ENCODE measurements at regions not wholly inside any gene's neighbourhood (a gene's known extent, or its start where the extent isn't known, plus 50 kb on each side); places are given as distances from the start of the nearest gene placed in this dataset.
"Not testable (repeated sequence)": the region's sequence is repeated elsewhere in the genome, so short reads cannot be mapped to it uniquely, and the experiment has no call there.

DNA sequence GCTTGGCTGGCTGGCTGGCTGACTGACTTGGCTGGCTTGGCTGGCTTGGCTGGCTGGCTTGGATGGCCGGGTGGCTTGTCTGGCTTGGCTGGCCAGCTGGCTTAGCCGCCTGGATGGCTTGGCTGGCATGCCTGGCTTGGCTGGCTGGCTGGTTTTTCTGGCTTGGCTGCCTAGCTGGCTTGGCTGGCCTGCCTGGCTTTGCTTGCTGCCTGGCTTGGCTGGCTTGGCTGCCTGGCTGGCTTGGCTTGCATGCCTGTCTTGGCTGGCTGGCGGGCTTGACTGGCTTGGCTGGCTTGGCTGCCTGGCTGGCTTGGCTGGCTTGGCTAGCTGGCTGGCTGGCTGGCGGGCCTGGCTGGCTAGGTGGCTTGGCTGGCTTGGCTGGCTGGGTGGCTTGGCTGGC, 2830.5 kb downstream of the RPIA start:
- H3K27me3 ChIP-seq, H3K27ac ChIP-seq, H3K4me1 ChIP-seq, H3K36me3 ChIP-seq, H3K9me3 ChIP-seq, H3K4me3 ChIP-seq: not testable (repeated sequence)
- peak in 1 of 3 donors; percentile 5 for DNase-seq

- not testable (repeated sequence) for H3K9me3 ChIP-seq, H3K4me1 ChIP-seq, H3K36me3 ChIP-seq, H3K27ac ChIP-seq, H3K4me3 ChIP-seq, H3K27me3 ChIP-seq
- peak in 1 of 3 donors; percentile 38 for DNase-seq
These were observed 2831.4 kb downstream of the RPIA start for GRCh38 chr2:91522877-91523276.

DNA sequence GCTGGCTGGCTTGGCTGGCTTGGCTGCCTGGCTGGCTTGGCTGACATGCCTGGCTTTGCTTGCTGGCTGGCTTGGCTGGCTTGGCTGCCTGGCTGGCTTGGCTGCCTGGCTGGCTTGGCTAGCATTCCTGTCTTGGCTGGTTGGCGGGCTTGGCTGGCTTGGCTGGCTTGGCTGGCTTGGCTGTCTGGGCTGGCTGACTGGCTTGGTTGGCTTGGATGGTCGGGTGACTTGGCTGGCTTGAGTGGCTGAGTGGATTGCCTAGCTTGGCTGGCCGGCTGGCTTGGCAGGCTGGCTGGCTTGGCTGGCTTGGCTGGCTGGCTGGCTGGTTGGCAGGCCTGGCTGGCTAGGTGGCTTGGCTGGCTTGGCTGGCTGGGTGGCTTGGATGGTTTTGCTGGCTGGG, 2832.3 kb downstream of the RPIA start:
- not testable (repeated sequence) for H3K4me1 ChIP-seq, H3K27ac ChIP-seq, H3K9me3 ChIP-seq, H3K36me3 ChIP-seq, H3K4me3 ChIP-seq, H3K27me3 ChIP-seq
- peak in 2 of 3 donors; percentile 3 to 8 for DNase-seq

DNA sequence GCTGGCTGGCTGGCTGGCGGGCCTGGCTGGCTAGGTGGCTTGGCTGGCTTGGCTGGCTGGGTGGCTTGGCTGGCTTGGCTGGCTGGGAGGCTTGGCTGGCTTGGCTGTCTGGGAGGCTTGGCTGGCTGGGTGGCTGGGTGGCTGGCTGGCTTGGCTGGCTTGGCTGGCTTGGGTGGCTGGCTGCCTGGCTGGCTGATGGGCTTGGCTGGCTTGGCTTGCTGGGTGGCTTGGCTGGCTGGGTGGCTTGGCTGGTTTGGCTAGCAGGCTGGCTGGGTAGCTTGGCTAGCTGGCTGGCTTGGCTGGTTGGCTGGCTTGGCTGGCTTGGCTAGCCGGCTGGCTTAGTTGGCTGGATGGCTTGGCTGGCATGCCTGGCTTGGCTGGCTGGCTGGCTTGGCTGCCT, 2834.1 kb downstream of the RPIA start:
- H3K9me3 ChIP-seq, H3K4me1 ChIP-seq, H3K27ac ChIP-seq, H3K36me3 ChIP-seq, H3K4me3 ChIP-seq, H3K27me3 ChIP-seq: not testable (repeated sequence)
- DNase-seq, result peak in 2 of 3 donors; percentile 11 to 25

GRCh38 chr2:91526083-91526482, 2834.6 kb downstream of the RPIA start:
- not testable (repeated sequence) for H3K4me1 ChIP-seq, H3K9me3 ChIP-seq, H3K4me3 ChIP-seq, H3K36me3 ChIP-seq, H3K27me3 ChIP-seq, H3K27ac ChIP-seq
- DNase-seq, result peak in 2 of 3 donors; percentile 3 to 29

DNA sequence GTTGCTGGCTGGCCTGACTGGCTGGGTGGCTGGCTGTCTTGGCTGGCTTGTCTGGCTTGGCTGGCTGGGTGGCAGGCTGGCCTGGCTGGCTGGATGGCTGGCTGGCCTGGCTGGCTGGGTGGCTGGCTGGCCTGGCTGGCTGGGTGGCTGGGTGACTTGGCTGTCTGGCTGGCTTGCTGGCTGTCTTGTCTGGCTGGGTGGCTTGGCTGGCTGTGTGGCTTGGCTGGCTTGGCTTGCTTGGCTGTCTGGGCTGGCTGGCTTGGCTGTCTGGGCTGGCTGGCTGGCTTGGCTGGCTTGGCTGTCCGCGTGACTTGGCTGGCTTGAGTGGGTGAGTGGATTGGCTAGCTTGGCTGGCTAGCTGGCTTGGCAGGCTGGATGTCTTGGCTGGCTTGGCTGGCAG, 2835.6 kb downstream of the RPIA start:
- not testable (repeated sequence) for H3K36me3 ChIP-seq

DNA sequence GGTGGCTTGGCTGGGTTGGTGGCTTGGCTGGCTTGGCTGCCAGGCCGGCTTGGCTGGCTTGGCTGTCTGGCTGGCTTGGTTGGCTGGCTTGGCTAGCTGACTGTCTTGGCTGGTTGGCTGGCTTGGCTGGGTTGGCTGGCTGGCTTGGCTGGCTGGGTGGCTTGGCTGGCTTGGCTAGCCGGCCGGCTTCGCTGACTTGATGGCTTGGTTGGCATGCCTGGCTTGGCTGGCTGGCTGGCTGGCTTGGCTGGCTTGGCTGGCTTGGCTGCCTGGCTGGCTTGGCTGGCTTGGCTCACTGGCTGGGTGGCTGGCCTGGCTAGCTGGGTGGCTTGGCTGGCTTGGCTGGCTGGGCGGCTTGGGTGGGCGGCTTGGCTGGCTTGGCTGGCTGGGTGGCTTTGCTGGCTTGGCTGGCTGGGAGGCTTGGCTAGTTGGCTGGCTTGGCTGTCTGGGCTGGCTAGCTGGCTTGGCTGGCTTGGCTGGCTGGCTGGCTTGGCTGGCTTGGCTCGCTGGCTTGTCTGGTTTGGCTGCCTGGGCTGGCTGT, 2836.1 kb downstream of the RPIA start:
- H3K27ac ChIP-seq, H3K27me3 ChIP-seq: not testable (repeated sequence)
- peak in 2 of 3 donors; percentile 41 to 44 for DNase-seq

More for the DNA sequence above, 2835.6 kb downstream of the RPIA start:
- H3K4me3 ChIP-seq, H3K9me3 ChIP-seq, H3K27ac ChIP-seq, H3K4me1 ChIP-seq, H3K27me3 ChIP-seq: not testable (repeated sequence)
- peak in 1 of 3 donors; percentile 45 for DNase-seq

GRCh38 chr2:91528361-91528760, 2836.9 kb downstream of the RPIA start:
- not testable (repeated sequence) for H3K27ac ChIP-seq, H3K36me3 ChIP-seq, H3K4me1 ChIP-seq, H3K27me3 ChIP-seq, H3K9me3 ChIP-seq, H3K4me3 ChIP-seq
- DNase-seq, result peak in 2 of 3 donors; percentile 39 to 46

More for the DNA sequence above, 2836.1 kb downstream of the RPIA start:
- H3K36me3 ChIP-seq, H3K4me1 ChIP-seq, H3K4me3 ChIP-seq, H3K9me3 ChIP-seq: not testable (repeated sequence)

DNA sequence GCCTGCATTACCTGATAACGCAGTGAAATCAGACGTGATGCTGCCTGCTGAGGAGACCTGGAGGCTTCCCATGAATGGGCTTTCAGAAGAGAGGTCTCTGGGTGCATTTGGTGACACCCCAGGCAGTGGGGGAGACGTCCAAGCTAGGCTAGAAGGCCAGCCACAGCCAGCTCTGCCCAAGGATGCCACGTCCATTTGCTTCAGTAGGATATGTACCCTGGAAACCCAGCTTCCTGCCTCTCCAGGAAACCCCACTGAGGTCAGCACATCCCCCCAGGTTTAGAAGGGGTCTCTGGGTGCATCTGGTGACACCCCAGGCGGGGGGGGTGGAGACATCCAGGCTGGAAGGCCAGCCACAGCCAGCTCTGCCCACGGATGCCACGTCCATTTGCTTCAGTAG, 2844.6 kb downstream of the RPIA start:
- H3K27me3 ChIP-seq, H3K27ac ChIP-seq, H3K9me3 ChIP-seq, H3K4me3 ChIP-seq, H3K4me1 ChIP-seq, H3K36me3 ChIP-seq: not testable (repeated sequence)
- DNase-seq, result peak in 1 of 3 donors; percentile 27

- not testable (repeated sequence) for H3K36me3 ChIP-seq, H3K4me3 ChIP-seq, H3K27me3 ChIP-seq, H3K27ac ChIP-seq, H3K9me3 ChIP-seq, H3K4me1 ChIP-seq
- peak in 1 of 3 donors; percentile 34 for DNase-seq
These were observed 2845.2 kb downstream of the RPIA start for GRCh38 chr2:91536549-91537263.

DNA sequence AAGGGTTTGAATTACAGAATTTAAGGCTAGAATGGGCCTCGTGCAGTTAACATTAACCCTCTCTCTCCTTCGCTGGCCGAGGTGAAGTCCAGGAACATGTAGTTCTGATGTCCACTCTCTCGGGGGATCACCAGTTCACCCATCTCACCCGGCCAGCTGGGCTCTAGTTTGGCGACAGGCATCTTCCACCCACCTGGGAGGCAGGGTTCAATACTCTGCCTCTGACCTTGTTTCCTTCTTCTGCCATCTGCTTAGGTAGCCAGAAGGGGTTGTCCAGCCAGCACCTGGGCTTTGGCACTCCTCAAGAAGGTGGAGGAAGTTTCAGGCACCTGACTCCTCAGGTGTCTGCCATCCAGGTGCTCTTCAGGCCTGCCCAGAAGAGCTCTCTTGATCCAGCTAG, 2857.8 kb downstream of the RPIA start:
- not testable (repeated sequence) for H3K4me1 ChIP-seq, H3K9me3 ChIP-seq, H3K27ac ChIP-seq, H3K4me3 ChIP-seq, H3K36me3 ChIP-seq, H3K27me3 ChIP-seq
- peak in 1 of 3 donors; percentile 9 for DNase-seq

DNA sequence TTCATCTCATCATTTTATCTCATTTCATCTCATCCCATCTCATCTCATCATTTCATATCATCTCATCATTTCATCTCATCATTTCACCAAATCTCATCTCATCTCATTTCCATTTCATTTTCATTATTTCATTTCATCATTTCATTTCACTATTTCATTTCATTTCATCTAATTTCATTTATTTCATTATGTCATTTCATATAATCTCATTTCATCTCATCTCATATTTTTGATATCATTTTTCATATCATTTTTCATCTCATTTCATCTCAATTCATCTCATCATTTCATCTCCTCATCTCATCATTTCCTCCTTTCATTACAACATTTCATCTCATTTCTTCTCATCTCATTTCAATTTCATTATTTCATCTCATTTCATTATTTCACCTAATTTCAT, 2866.8 kb downstream of the RPIA start:
- not testable (repeated sequence) for H3K4me3 ChIP-seq, H3K27ac ChIP-seq, H3K4me1 ChIP-seq, H3K36me3 ChIP-seq, H3K9me3 ChIP-seq, DNase-seq, H3K27me3 ChIP-seq

DNA sequence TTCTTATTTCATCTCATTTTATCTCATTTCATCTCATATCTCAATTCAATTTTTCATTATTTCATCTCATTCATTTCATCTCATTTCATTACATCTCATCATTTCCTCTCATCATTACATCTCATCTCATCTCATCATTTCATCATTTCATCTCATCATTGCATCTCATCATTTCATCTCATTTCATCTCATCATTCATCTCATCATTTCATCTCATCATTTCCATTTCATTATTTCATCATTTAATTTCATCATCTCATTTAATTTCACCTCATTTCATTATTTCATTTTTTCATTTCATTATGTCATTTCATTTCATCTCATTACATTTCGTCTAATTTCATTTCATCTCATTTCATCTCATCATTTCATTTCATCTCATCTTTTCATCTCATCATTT, 2867.8 kb downstream of the RPIA start:
- not testable (repeated sequence) for H3K4me3 ChIP-seq, H3K9me3 ChIP-seq, H3K36me3 ChIP-seq, H3K4me1 ChIP-seq, H3K27ac ChIP-seq, DNase-seq, H3K27me3 ChIP-seq

DNA sequence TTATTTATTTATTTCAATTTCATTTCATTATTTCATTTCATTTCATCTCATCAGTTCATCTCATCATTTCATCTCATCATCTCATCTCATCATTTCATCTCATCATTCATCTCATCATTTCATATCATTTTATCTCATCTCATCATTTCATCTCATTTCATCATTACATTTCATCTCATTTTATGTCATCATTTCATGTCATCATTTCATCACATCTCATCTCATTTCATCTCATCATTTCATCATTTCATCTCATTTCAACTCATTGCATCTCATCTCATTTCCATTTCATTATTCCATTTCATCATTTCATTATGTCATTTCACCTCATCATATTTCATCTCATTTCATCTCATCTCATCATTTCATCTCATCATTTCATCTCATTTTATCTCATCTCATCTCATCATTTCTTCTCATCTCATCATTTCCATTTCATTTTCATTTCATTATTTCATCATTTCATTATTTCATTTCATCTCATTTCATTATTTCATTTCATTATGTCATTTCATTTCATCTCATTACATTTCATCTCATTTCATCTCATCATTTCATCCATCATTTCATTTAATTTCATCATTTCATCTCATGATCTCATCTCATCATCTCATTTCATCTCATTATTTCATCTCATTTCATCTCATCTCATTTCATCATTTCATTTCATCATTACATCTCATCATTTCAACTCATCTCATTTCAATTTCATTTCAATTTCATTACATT, 2868.6 kb downstream of the RPIA start:
- not testable (repeated sequence) for H3K4me3 ChIP-seq, H3K36me3 ChIP-seq, H3K4me1 ChIP-seq, DNase-seq, H3K9me3 ChIP-seq, H3K27ac ChIP-seq, H3K27me3 ChIP-seq

- H3K36me3 ChIP-seq, H3K9me3 ChIP-seq, H3K27me3 ChIP-seq, DNase-seq, H3K27ac ChIP-seq, H3K4me3 ChIP-seq, H3K4me1 ChIP-seq: not testable (repeated sequence)
These were observed 2870.7 kb downstream of the RPIA start for GRCh38 chr2:91562184-91562583.

Data from Peyer's patch (tissue), 4 donors.